Bronchial epithelial cell (primary cell): ENCODE measurements at regions not wholly inside any gene's neighbourhood (a gene's known extent, or its start where the extent isn't known, plus 50 kb on each side); places are given as distances from the start of the nearest gene placed in this dataset.
A peak's percentile ranks its signal among the peaks of the same experiment; 100 is the strongest.

Experiments
- DNase-seq: peaks from one replicate; pipeline ENCODE4 v3.0.0-alpha.2; 2010; ENCODE audit warnings: low read depth
- FAIRE-seq: peaks from 2 replicates; lab custom pipeline; 2011; peaks lifted over from hg19 to GRCh38; lab: Jason Lieb, UNC
- H3K27me3 ChIP-seq: 2 replicates; pipeline ENCODE4 v1.5.1; 2011; ENCODE audit warnings: low read length; ENCODE audit not compliant: control insufficient read depth, insufficient read depth
- H3K36me3 ChIP-seq: 2 replicates; pipeline ENCODE4 v1.5.1; 2011; ENCODE audit warnings: low read length; ENCODE audit not compliant: control insufficient read depth, insufficient read depth
- H3K4me3 ChIP-seq: 2 replicates; pipeline ENCODE4 v1.5.1; 2011; ENCODE audit warnings: mild to moderate bottlenecking, low read depth, low read length, control low read depth
- CTCF ChIP-seq: IDR thresholded peaks from 2 replicates; pipeline ENCODE4 v1.5.1; 2011; ENCODE audit warnings: mild to moderate bottlenecking, moderate library complexity, low read length, control low read depth, inconsistent platforms; ENCODE audit not compliant: insufficient read depth, severe bottlenecking

- H3K4me3 ChIP-seq, result no peak overlapping the region
- DNase-seq (no peak), FAIRE-seq (no peak)
- H3K36me3 ChIP-seq, result no peaks in the 10 kb centered on the region
- no peaks in the 10 kb centered on the region for H3K27me3 ChIP-seq
- no peak for TF ChIP-seq CTCF
Measured at GRCh38 chr4:111635646-111636045, 509.6 kb upstream of the FAM241A start.

- Histone ChIP-seq H3K4me3 (no peak overlapping the region), H3K36me3 (no peaks in the 10 kb centered on the region), H3K27me3 (no peaks in the 10 kb centered on the region)
- peak; percentile 36 for FAIRE-seq
- DNase-seq, result peak; percentile 71
- TF ChIP-seq CTCF, result no peak
Measured at GRCh38 chr4:111636961-111637585, 508.2 kb upstream of the FAM241A start.

- H3K4me3 ChIP-seq, result no peak overlapping the region
- H3K27me3 ChIP-seq, result no peaks in the 10 kb centered on the region
- no peak for TF ChIP-seq CTCF
- no peaks in the 10 kb centered on the region for H3K36me3 ChIP-seq
- FAIRE-seq (no peak), DNase-seq (peak; percentile 66)
Measured at GRCh38 chr4:111639120-111639690, 506.0 kb upstream of the FAM241A start.

DNA sequence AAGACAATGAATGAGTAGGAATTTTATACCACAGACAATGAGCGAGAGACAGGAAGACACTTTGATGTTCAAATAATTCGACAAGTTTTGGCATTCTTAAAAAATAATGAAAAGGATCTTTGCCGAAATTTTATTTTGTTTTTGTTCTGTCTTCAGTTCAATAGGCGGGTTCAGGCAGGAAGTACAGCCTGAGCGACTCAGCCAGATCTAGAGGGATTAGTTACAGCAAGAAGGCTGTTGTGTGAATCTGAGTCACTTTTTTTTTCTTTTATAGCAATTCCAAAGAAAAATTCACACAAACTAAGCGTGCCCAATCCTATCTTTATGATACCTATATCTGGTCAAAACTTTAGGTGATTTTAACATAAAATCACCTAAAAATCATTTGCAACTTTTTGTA, 505.4 kb upstream of the FAM241A start:
- H3K4me3 ChIP-seq, result no peak overlapping the region
- no peak for TF ChIP-seq CTCF
- no peak for FAIRE-seq
- no peaks in the 10 kb centered on the region for H3K27me3 ChIP-seq
- DNase-seq, result peak; percentile 65
- H3K36me3 ChIP-seq, result no peaks in the 10 kb centered on the region

DNA sequence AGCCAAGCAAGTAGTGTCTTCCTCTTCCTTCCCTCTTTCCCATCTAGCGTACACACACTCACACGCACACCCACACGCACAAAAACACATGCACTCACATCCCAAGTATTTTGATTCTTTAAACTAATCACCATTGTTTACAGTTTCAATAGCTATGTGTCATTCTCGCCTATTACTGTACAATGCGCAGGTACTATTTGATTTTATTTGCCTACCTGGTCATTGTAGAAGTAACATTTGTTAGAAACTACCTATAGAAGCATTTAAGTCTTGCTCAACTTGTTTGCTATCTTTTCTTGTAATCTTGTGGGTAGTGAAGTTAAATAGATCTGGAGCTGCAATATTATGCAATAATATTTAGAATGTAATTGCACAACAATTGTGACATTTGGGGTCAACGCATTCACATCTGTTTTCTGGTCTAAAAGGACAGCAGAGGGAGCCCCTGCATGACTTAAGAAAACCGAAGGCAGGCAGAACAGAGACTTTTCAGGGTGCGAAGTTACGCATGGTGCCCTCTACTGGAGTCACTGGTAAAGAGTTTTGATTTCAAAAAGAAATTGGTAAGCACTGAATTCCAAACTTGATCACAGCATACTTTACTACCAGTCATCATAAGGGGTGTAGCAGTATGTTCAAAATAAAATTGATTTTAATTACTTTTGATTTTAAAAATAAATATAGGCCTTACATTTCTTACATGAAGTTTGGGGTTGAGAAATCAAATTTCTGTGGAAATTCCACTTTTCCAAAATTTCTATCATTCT, 503.3 kb upstream of the FAM241A start:
- no peak for FAIRE-seq
- peak; percentile 78 for TF ChIP-seq CTCF
- peak; percentile 87 for DNase-seq
- Histone ChIP-seq H3K27me3 (no peaks in the 10 kb centered on the region), H3K4me3 (no peak overlapping the region), H3K36me3 (no peaks in the 10 kb centered on the region)
